ENCODE measurements at regions not wholly inside any gene's neighbourhood (a gene's known extent, or its start where the extent isn't known, plus 50 kb on each side); places are given as distances from the start of the nearest gene placed in this dataset.

- Histone ChIP-seq H3K4me3 (no peak overlapping the region), H3K4me2 (no peak overlapping the region), H3K4me1 (no peaks in the 10 kb centered on the region), H3K9me3 (no peaks in the 10 kb centered on the region), H3K27ac (no peak overlapping the region)
- FAIRE-seq = no peak
- DNase-seq (ENCODE audit: low read depth in 1 of 2, low spot score in 1 of 2) = peak in 1 of 2 experiments; percentile 3
- POLR2A ChIA-PET = no interaction called here
- no peak for TF ChIP-seq FOXS1 (CRISPR knock-in tag; IDR thresholded peaks at IDR 0.05)
- no peak for TF ChIP-seq PBX3 (IDR thresholded peaks at IDR 0.05)
- TF ChIP-seq GATA3 (IDR thresholded peaks at IDR 0.05; ENCODE audit: borderline replicate concordance) = no peak
- TF ChIP-seq NFE2L2 (conservative IDR thresholded peaks at IDR 0.05; ENCODE audit: low read length) = no peak
- no peak for TF ChIP-seq SREBF2 (IDR thresholded peaks at IDR 0.05)
- no peak for TF ChIP-seq CBX2 (IDR thresholded peaks at IDR 0.05; ENCODE audit: borderline replicate concordance, low read depth)
- TF ChIP-seq POLR2A (IDR thresholded peaks at IDR 0.05; ENCODE audit: low read length) = no peak
- TF ChIP-seq HOXB13 (CRISPR knock-in tag; IDR thresholded peaks at IDR 0.05; ENCODE audit: low read depth) = no peak
- TF ChIP-seq TFCP2L1 (CRISPR knock-in tag; IDR thresholded peaks at IDR 0.05) = no peak
- TF ChIP-seq CHD4 (IDR thresholded peaks at IDR 0.05; ENCODE audit: borderline replicate concordance) = no peak
- no peak for TF ChIP-seq HEYL (CRISPR knock-in tag; IDR thresholded peaks at IDR 0.05)
- no peak for ATAC-seq
- CTCF ChIA-PET = no interaction called here
Observed at GRCh38 chrY:15559169-15559568, 1034.8 kb downstream of the NLGN4Y start.

- Histone ChIP-seq H3K4me1 (no peaks in the 10 kb centered on the region), H3K4me2 (no peak overlapping the region), H3K4me3 (no peak overlapping the region), H3K27ac (no peak overlapping the region), H3K9me3 (no peaks in the 10 kb centered on the region)
- 94% methylated on average over 2 of the region's 3 CpGs for WGBS (ENCODE audit: missing lambda C conversion rate)
- POLR2A ChIA-PET = no interaction called here
- FAIRE-seq (no peak), DNase-seq (ENCODE audit: low read depth in 1 of 2, low spot score in 1 of 2) (no peak), ATAC-seq (no peak)
- TF ChIP-seq EP300 (IDR thresholded peaks at IDR 0.05) (no peak), MAZ (IDR thresholded peaks at IDR 0.05; ENCODE audit: borderline replicate concordance, low read depth, low read length) (no peak), POLR2A (IDR thresholded peaks at IDR 0.05; ENCODE audit: low read length) (no peak)
- CTCF ChIA-PET = no interaction called here
Observed at GRCh38 chrY:15560840-15561239, 1036.5 kb downstream of the NLGN4Y start.

- no peak for TF ChIP-seq TFCP2L1 (CRISPR knock-in tag; IDR thresholded peaks at IDR 0.05)
- no peak for TF ChIP-seq PBX3 (IDR thresholded peaks at IDR 0.05)
- TF ChIP-seq ELK1 (IDR thresholded peaks at IDR 0.05; ENCODE audit: low read depth, low read length) = no peak
- no peak for TF ChIP-seq TP53 (CRISPR knock-in tag; IDR thresholded peaks at IDR 0.05)
- no peak for TF ChIP-seq RAD21 (conservative IDR thresholded peaks at IDR 0.05 in 1 of 2, IDR thresholded peaks at IDR 0.05 in 1 of 2)
- no peak for TF ChIP-seq KDM1A (IDR thresholded peaks at IDR 0.05; ENCODE audit: low read depth)
- no peak for TF ChIP-seq USF2 (IDR thresholded peaks at IDR 0.05)
- no peak for TF ChIP-seq SREBF2 (IDR thresholded peaks at IDR 0.05)
- TF ChIP-seq ZNF302 (CRISPR knock-in tag; IDR thresholded peaks at IDR 0.05) = no peak
- TF ChIP-seq CBX8 (IDR thresholded peaks at IDR 0.05) = no peak
- TF ChIP-seq POLR2AphosphoS2 (conservative IDR thresholded peaks at IDR 0.05; ENCODE audit: low read length) = no peak
- TF ChIP-seq HMGXB4 (CRISPR knock-in tag; IDR thresholded peaks at IDR 0.05; ENCODE audit: borderline replicate concordance) = no peak
- no peak for TF ChIP-seq BCL3 (IDR thresholded peaks at IDR 0.05)
- no peak for TF ChIP-seq NFE2L2 (conservative IDR thresholded peaks at IDR 0.05; ENCODE audit: low read length)
- TF ChIP-seq CHD4 (IDR thresholded peaks at IDR 0.05; ENCODE audit: borderline replicate concordance) = no peak
- ATAC-seq = no peak
- WGBS (ENCODE audit: missing lambda C conversion rate) = 15% methylated on average over 5 of the region's 5 CpGs
Observed at GRCh38 chrY:15561501-15562289, 1037.4 kb downstream of the NLGN4Y start.

More at GRCh38 chrY:15561501-15562289, 1037.4 kb downstream of the NLGN4Y start:
- no peak for DNase-seq (ENCODE audit: low read depth in 1 of 2, low spot score in 1 of 2)
- Histone ChIP-seq H3K4me3 (no peak overlapping the region), H3K9me3 (no peaks in the 10 kb centered on the region), H3K4me2 (no peak overlapping the region), H3K27ac (no peak overlapping the region), H3K4me1 (no peaks in the 10 kb centered on the region)
- no peak for FAIRE-seq
- ChIA-PET CTCF (no interaction called here), POLR2A (no interaction called here)

All from A549 (cell line).